ENCODE measurements at regions not wholly inside any gene's neighbourhood (a gene's known extent, or its start where the extent isn't known, plus 50 kb on each side); places are given as distances from the start of the nearest gene placed in this dataset.
"Not testable (repeated sequence)": the region's sequence is repeated elsewhere in the genome, so short reads cannot be mapped to it uniquely, and the experiment has no call there.

DNA sequence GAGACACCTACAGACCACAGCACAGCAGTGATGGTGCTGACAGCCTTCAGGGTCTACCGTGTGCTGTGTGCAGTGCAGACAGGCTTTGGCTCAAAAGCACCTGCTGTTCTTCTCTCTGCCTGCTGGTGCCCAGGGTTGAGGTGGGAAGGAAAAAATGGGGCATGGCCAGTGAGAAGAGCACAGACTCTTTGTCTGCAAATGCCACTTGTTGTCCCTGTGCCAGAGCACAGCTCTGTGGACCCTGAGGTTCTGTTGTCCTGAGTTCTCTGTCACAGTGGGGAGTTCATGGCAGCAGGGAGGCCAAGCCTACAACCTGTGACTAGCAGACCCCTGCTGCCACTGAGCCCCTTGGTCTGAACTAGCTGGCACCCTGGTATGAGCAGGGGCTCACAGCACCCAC, 376.7 kb downstream of the GLRX3 start:
- TF ChIP-seq POLR2A (IDR thresholded peaks at IDR 0.05), result no peak
- TF ChIP-seq EP300 (IDR thresholded peaks at IDR 0.05), result no peak
- TF ChIP-seq, protein P1, sequence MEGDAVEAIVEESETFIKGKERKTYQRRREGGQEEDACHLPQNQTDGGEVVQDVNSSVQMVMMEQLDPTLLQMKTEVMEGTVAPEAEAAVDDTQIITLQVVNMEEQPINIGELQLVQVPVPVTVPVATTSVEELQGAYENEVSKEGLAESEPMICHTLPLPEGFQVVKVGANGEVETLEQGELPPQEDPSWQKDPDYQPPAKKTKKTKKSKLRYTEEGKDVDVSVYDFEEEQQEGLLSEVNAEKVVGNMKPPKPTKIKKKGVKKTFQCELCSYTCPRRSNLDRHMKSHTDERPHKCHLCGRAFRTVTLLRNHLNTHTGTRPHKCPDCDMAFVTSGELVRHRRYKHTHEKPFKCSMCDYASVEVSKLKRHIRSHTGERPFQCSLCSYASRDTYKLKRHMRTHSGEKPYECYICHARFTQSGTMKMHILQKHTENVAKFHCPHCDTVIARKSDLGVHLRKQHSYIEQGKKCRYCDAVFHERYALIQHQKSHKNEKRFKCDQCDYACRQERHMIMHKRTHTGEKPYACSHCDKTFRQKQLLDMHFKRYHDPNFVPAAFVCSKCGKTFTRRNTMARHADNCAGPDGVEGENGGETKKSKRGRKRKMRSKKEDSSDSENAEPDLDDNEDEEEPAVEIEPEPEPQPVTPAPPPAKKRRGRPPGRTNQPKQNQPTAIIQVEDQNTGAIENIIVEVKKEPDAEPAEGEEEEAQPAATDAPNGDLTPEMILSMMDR (IDR thresholded peaks at IDR 0.05), result no peak
- 55 to 67% (median 57%) methylated on average over 1 of the region's 1 CpG for WGBS, 3 donors

GRCh38 chr10:130513686-130514476, 377.7 kb downstream of the GLRX3 start:
- no peak overlapping the region for H3K4me3 ChIP-seq
- DNase-seq, result no peak
- no peaks in the 10 kb centered on the region for H3K36me3 ChIP-seq
- no peak overlapping the region for H3K27ac ChIP-seq
- no peaks in the 10 kb centered on the region for H3K27me3 ChIP-seq
- H3K4me1 ChIP-seq (ENCODE audit: insufficient read depth), result no peaks in the 10 kb centered on the region
- TF ChIP-seq EP300 (IDR thresholded peaks at IDR 0.05) (no peak), POLR2A (IDR thresholded peaks at IDR 0.05) (no peak)
- TF ChIP-seq, protein P1 (IDR thresholded peaks at IDR 0.05), result no peak
- WGBS, 3 donors, result 70 to 83% (median 80%) methylated on average over 13 of the region's 13 CpGs
- H3K9me3 ChIP-seq, result no peaks in the 10 kb centered on the region
- intact Hi-C loops (cut with DNase I), result no loop called here

More for the DNA sequence above, 376.7 kb downstream of the GLRX3 start:
- no peak overlapping the region for H3K27ac ChIP-seq
- H3K9me3 ChIP-seq, result no peaks in the 10 kb centered on the region
- no peak overlapping the region for H3K4me3 ChIP-seq
- no peak for DNase-seq
- no peaks in the 10 kb centered on the region for H3K36me3 ChIP-seq
- H3K4me1 ChIP-seq (ENCODE audit: insufficient read depth), result no peaks in the 10 kb centered on the region
- intact Hi-C loops (cut with DNase I), result no loop called here
- no peaks in the 10 kb centered on the region for H3K27me3 ChIP-seq

DNA sequence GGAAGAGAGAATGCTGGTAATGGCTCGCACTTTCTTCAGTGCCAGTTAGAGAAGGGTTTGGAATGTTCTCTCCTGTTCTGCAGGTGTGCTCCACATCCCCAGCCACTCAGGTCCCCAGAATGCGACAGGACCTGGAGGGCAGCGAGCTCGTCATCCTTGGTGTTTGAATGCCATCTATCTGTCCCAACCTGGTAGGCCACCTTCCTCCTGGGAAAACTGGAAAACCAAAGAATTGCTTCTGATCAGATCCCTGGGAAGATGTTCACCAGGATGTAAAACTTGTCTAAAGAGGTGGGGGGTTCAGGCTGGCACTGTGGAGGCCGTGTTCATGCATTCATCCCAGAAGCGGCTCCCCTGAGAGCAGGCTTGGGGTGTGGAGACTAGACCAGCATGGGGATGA, 379.5 kb downstream of the GLRX3 start:
- WGBS, 3 donors, result 84 to 89% (median 87%) methylated on average over 6 of the region's 6 CpGs
- Histone ChIP-seq H3K4me3 (no peak overlapping the region), H3K27ac (no peak overlapping the region), H3K27me3 (no peaks in the 10 kb centered on the region), H3K9me3 (no peaks in the 10 kb centered on the region), H3K36me3 (no peaks in the 10 kb centered on the region), H3K4me1 (ENCODE audit: insufficient read depth) (no peaks in the 10 kb centered on the region)
- intact Hi-C loops (cut with DNase I), result no loop called here
- no peak for DNase-seq
- TF ChIP-seq, protein P1 (IDR thresholded peaks at IDR 0.05), result no peak
- TF ChIP-seq POLR2A (IDR thresholded peaks at IDR 0.05) (no peak), EP300 (IDR thresholded peaks at IDR 0.05) (no peak)

DNA sequence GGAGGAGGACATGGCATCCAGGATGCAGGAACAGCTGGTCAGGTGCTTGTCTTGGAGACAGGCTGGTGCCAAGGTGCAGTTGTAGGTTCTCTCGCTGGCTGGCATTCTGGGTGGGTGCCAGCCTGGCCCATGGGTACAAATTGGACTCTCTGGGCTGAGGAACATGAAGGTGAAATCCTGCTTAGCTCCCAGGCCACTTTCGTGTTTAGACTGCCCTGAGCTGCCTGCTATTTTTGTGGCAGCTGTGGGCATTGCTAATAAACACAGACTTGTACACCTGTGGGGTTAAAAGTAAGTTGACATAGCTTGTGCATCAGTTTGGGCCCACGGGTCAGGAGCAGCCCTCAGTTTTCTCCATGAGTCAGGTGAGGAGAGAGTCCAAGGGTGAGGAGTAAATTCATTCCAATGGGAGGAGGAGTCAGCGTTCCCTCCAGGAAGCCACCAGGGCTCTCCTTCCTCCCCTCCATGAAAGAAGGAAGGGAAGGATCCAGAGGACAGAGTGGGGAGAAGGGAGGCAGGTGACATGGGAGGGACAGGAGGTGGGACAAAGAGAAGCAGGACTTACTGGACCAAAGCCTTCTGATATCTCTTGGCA, 380.0 kb downstream of the GLRX3 start:
- Histone ChIP-seq H3K4me1 (ENCODE audit: insufficient read depth) (no peaks in the 10 kb centered on the region), H3K4me3 (no peak overlapping the region), H3K36me3 (no peaks in the 10 kb centered on the region), H3K27me3 (no peaks in the 10 kb centered on the region), H3K9me3 (no peaks in the 10 kb centered on the region), H3K27ac (no peak overlapping the region)
- WGBS, 3 donors, result 71 to 75% (median 73%) methylated on average over 4 of the region's 4 CpGs
- no peak for TF ChIP-seq POLR2A (IDR thresholded peaks at IDR 0.05)
- no peak for TF ChIP-seq EP300 (IDR thresholded peaks at IDR 0.05)
- TF ChIP-seq, protein P1 (IDR thresholded peaks at IDR 0.05), result no peak
- no peak for DNase-seq
- intact Hi-C loops (cut with DNase I), result no loop called here

GRCh38 chr10:130518921-130519320, 382.7 kb downstream of the GLRX3 start:
- H3K9me3 ChIP-seq; H3K36me3 ChIP-seq; H3K27ac ChIP-seq; H3K4me3 ChIP-seq; H3K4me1 ChIP-seq (ENCODE audit: insufficient read depth); DNase-seq; H3K27me3 ChIP-seq; intact Hi-C loops (cut with DNase I): not testable (repeated sequence)
- WGBS, 3 donors, result 92 to 98% (median 97%) methylated on average over 4 to 6 of the region's 13 CpGs

All from ovary (tissue), 7 donors.